A549 (cell line): ENCODE measurements at regions not wholly inside any gene's neighbourhood (a gene's known extent, or its start where the extent isn't known, plus 50 kb on each side); places are given as distances from the start of the nearest gene placed in this dataset.

Experiments
- ATAC-seq, 2 experiments: fragments of 200-7000 bp in 1 of 2; fragments of >200 bp in 1 of 2; cut with Nextera tagmentation in 1 of 2; cut with Tn5 transposase in 1 of 2; 3 replicates each; pipeline versions ENCODE4 v1.8.0 to v1.9.1; 2018 to 2020; ENCODE audit warnings: mild to moderate bottlenecking in 1 of 2, moderate library complexity in 1 of 2
- CTCF ChIA-PET: fragments of 300-600 bp; sonication (Branson Sonifier 250); formaldehyde crosslinking; extraction: SDS; loops from one replicate; lab custom pipeline; 2021; ENCODE audit warnings: antibody characterized with exemption, inconsistent platforms; lab: Yijun Ruan, JAX
- POLR2A ChIA-PET: fragments of 350-600 bp; formaldehyde crosslinking; extraction: SDS; loops from one replicate; lab custom pipeline; 2021; ENCODE audit warnings: antibody characterized with exemption, inconsistent platforms; lab: Yijun Ruan, JAX
- DNase-seq, 2 experiments: peaks; one replicate each; pipeline versions ENCODE4 v3.0.0 to v3.0.0-alpha.2; 2011 to 2016; ENCODE audit warnings: low read depth in 1 of 2, low spot score in 1 of 2
- FAIRE-seq: peaks from 2 replicates; lab custom pipeline; 2011; peaks lifted over from hg19 to GRCh38; lab: Jason Lieb, UNC
- H3K27ac ChIP-seq, 2 experiments: fragments of >200 bp; sonication (Bioruptor Twin); formaldehyde crosslinking; 3 replicates each; pipeline ENCODE4 v1.5.1; 2016 to 2017
- H3K4me1 ChIP-seq: fragments of >200 bp; sonication (Bioruptor Twin); formaldehyde crosslinking; 3 replicates; pipeline ENCODE4 v1.6.1; 2016
- H3K4me2 ChIP-seq: fragments of >200 bp; sonication (Bioruptor Twin); formaldehyde crosslinking; 3 replicates; pipeline ENCODE4 v1.6.1; 2016
- H3K4me3 ChIP-seq: fragments of >200 bp; sonication (Bioruptor Twin); formaldehyde crosslinking; 3 replicates; pipeline ENCODE4 v1.5.1; 2016
- H3K9me3 ChIP-seq: fragments of >200 bp; sonication (Bioruptor Twin); formaldehyde crosslinking; 3 replicates; pipeline ENCODE4 v1.6.1; 2016
- BHLHE40 ChIP-seq: IDR thresholded peaks from 2 replicates; pipeline ENCODE4 v1.6.1; 2012; ENCODE audit warnings: low read depth, low read length, inconsistent platforms
- CBX2 ChIP-seq: fragments of 200-600 bp; sonication (generic); IDR thresholded peaks from 2 replicates; pipeline ENCODE4 v1.6.1; 2016; ENCODE audit warnings: low read depth, mild to moderate bottlenecking, borderline replicate concordance
- CEBPB ChIP-seq, 2 experiments: fragments of >200 bp in 1 of 2; sonication (Bioruptor Twin) in 1 of 2; formaldehyde crosslinking in 1 of 2; IDR thresholded peaks; 2 replicates each; pipeline ENCODE4 v1.6.1; 2012 to 2016
- CHD2 ChIP-seq: fragments of 150-350 bp; IDR thresholded peaks from 2 replicates; pipeline ENCODE4 v1.6.1; 2014; ENCODE audit warnings: low read length; ENCODE audit not compliant: partially characterized antibody
- CHD4 ChIP-seq: fragments of 200-600 bp; sonication (generic); IDR thresholded peaks from 2 replicates; pipeline ENCODE4 v1.6.1; 2016; ENCODE audit warnings: antibody characterized with exemption, mild to moderate bottlenecking, borderline replicate concordance
- EHF ChIP-seq: fragments of 250-450 bp; sonication (Bioruptor Pico); IDR thresholded peaks from 2 replicates; pipeline ENCODE4 v1.5.0; 2020; ENCODE audit warnings: mild to moderate bottlenecking
- ESRRA ChIP-seq: fragments of 150-350 bp; IDR thresholded peaks from 2 replicates; pipeline ENCODE4 v1.6.1; 2014; ENCODE audit warnings: mild to moderate bottlenecking, low read length, borderline replicate concordance
- FOSL2 ChIP-seq, 2 experiments: fragments of 450-650 bp in 1 of 2; fragments of >200 bp in 1 of 2; sonication (Bioruptor Twin) in 1 of 2; formaldehyde crosslinking; IDR thresholded peaks; 2 replicates each; pipeline versions ENCODE4 v1.5.0 to v1.6.1; 2016 to 2020; ENCODE audit warnings: mild to moderate bottlenecking in 1 of 2, moderate library complexity in 1 of 2
- GATA3 ChIP-seq: IDR thresholded peaks from 2 replicates; pipeline ENCODE4 v1.6.1; 2012; ENCODE audit warnings: borderline replicate concordance
- HOXB5 ChIP-seq: fragments of 250-450 bp; sonication (Bioruptor Pico); IDR thresholded peaks from 2 replicates; pipeline ENCODE4 v1.5.0; 2020; ENCODE audit warnings: mild to moderate bottlenecking, moderate library complexity
- KDM5A ChIP-seq: fragments of 200-600 bp; sonication (generic); IDR thresholded peaks from 2 replicates; pipeline ENCODE4 v1.6.1; 2016; ENCODE audit warnings: antibody characterized with exemption, mild to moderate bottlenecking
- MAFK ChIP-seq: fragments of 450-650 bp; IDR thresholded peaks from 2 replicates; pipeline ENCODE4 v1.6.1; 2014; ENCODE audit not compliant: partially characterized antibody
- MYC ChIP-seq: IDR thresholded peaks from 2 replicates; pipeline ENCODE4 v1.6.1; 2012; ENCODE audit warnings: mild to moderate bottlenecking, inconsistent platforms, low read length, improper control_type of control experiment, borderline replicate concordance
- NR3C1 ChIP-seq: fragments of >200 bp; sonication (Bioruptor Twin); formaldehyde crosslinking; IDR thresholded peaks from 3 replicates; pipeline ENCODE4 v1.6.1; 2017
- RAD21 ChIP-seq, 2 experiments: fragments of >200 bp in 1 of 2; sonication (Bioruptor Twin) in 1 of 2; formaldehyde crosslinking in 1 of 2; IDR thresholded peaks in 1 of 2; conservative IDR thresholded peaks in 1 of 2; 2 replicates in 1 of 2; 3 replicates in 1 of 2; pipeline ENCODE4 v1.6.1; 2012 to 2018; ENCODE audit warnings: inconsistent platforms in 1 of 2
- RNF2 ChIP-seq: fragments of 200-600 bp; sonication (generic); IDR thresholded peaks from 2 replicates; pipeline ENCODE4 v1.6.1; 2016; ENCODE audit warnings: low read depth, mild to moderate bottlenecking, antibody characterized with exemption, moderate library complexity, borderline replicate concordance
- SMC3 ChIP-seq: fragments of >200 bp; sonication (Bioruptor Twin); formaldehyde crosslinking; IDR thresholded peaks from 3 replicates; pipeline ENCODE4 v1.6.1; 2018; ENCODE audit warnings: inconsistent platforms
- ZNF302 ChIP-seq: fragments of 250-450 bp; sonication (Bioruptor Pico); IDR thresholded peaks from 2 replicates; pipeline ENCODE4 v1.9.0; 2021; ENCODE audit warnings: inconsistent platforms, mild to moderate bottlenecking, moderate library complexity
- ZSCAN20 ChIP-seq: fragments of 250-450 bp; sonication (Bioruptor Pico); IDR thresholded peaks from 2 replicates; pipeline ENCODE4 v1.8.0; 2022; ENCODE audit warnings: mild to moderate bottlenecking, moderate library complexity
- WGBS: methylation state at CpG from one replicate; pipeline ENCODE4 v1.1.6; 2017; ENCODE audit errors: missing lambda C conversion rate; 5-methylcytosine and 5-hydroxymethylcytosine counted together
- TF ChIP-seq, protein P1 (sequence below): IDR thresholded peaks from 2 replicates; pipeline ENCODE4 v1.6.1; 2012; ENCODE audit warnings: low read depth, borderline replicate concordance
- TF ChIP-seq, protein P2 (sequence below): IDR thresholded peaks from 2 replicates; pipeline ENCODE4 v1.6.1; 2012
- TF ChIP-seq, protein P3 (sequence below): fragments of 250-450 bp; sonication (Bioruptor Pico); IDR thresholded peaks from 2 replicates; pipeline ENCODE4 v1.5.0; 2020; ENCODE audit warnings: low read depth, mild to moderate bottlenecking, moderate library complexity
- TF ChIP-seq, protein P4 (sequence below): fragments of 250-450 bp; sonication (Bioruptor Pico); IDR thresholded peaks from 2 replicates; pipeline ENCODE4 v1.5.0; 2021; ENCODE audit warnings: mild to moderate bottlenecking, moderate library complexity, borderline replicate concordance

DNA sequence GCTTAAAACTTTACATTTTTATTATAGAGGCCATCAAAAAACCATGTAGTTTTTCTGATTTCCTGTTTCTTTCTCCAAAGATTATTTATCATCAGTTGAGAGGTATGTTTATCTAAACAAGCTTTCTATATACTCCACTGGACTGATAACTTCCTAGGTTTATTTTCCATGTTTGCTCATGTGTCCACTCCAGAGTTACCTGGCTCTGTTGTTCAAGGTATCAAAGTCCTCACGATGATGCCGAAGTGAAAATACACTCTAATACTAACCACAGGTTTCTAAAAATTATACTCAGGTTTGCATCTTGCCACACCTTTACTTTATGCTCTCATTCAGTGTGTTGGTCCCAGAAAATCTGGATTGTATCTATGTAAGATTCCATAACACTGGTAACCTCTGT is 287.9 kb upstream of the GULP1 start:
- Histone ChIP-seq H3K9me3 (no peaks in the 10 kb centered on the region), H3K4me1 (no peaks in the 10 kb centered on the region), H3K4me2 (no peak overlapping the region), H3K4me3 (no peak overlapping the region), H3K27ac (no peak overlapping the region)
- TF ChIP-seq SMC3 (no peak), RAD21 (conservative IDR thresholded peaks at IDR 0.05 in 1 of 2, IDR thresholded peaks at IDR 0.05 in 1 of 2) (no peak), CEBPB (IDR thresholded peaks at IDR 0.05) (no peak), KDM5A (no peak), ESRRA (no peak), GATA3 (no peak), HOXB5 (CRISPR knock-in tag) (no peak), RNF2 (no peak), EHF (CRISPR knock-in tag) (no peak), MYC (no peak), BHLHE40 (no peak), FOSL2 (IDR thresholded peaks at IDR 0.05) (no peak), FOSL2 (CRISPR knock-in tag; IDR thresholded peaks at IDR 0.05) (no peak), MAFK (no peak), ZNF302 (CRISPR knock-in tag) (no peak), ZSCAN20 (no peak), CHD2 (no peak)
- TF ChIP-seq, protein P1, sequence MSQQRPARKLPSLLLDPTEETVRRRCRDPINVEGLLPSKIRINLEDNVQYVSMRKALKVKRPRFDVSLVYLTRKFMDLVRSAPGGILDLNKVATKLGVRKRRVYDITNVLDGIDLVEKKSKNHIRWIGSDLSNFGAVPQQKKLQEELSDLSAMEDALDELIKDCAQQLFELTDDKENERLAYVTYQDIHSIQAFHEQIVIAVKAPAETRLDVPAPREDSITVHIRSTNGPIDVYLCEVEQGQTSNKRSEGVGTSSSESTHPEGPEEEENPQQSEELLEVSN = no peak
- TF ChIP-seq, protein P2, sequence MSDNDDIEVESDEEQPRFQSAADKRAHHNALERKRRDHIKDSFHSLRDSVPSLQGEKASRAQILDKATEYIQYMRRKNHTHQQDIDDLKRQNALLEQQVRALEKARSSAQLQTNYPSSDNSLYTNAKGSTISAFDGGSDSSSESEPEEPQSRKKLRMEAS = no peak
- TF ChIP-seq, protein P3, sequence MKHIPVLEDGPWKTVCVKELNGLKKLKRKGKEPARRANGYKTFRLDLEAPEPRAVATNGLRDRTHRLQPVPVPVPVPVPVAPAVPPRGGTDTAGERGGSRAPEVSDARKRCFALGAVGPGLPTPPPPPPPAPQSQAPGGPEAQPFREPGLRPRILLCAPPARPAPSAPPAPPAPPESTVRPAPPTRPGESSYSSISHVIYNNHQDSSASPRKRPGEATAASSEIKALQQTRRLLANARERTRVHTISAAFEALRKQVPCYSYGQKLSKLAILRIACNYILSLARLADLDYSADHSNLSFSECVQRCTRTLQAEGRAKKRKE = no peak
- TF ChIP-seq, protein P4, sequence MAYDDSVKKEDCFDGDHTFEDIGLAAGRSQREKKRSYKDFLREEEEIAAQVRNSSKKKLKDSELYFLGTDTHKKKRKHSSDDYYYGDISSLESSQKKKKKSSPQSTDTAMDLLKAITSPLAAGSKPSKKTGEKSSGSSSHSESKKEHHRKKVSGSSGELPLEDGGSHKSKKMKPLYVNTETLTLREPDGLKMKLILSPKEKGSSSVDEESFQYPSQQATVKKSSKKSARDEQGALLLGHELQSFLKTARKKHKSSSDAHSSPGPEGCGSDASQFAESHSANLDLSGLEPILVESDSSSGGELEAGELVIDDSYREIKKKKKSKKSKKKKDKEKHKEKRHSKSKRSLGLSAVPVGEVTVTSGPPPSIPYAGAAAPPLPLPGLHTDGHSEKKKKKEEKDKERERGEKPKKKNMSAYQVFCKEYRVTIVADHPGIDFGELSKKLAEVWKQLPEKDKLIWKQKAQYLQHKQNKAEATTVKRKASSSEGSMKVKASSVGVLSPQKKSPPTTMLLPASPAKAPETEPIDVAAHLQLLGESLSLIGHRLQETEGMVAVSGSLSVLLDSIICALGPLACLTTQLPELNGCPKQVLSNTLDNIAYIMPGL (CRISPR knock-in tag) = no peak
- DNase-seq (no peak), FAIRE-seq (no peak), ATAC-seq (no peak)
- POLR2A ChIA-PET = no interaction called here
- CTCF ChIA-PET = interaction anchor here (1.2 kb wide), 1 partner anchor 348 kb away, joined by 3 read pairs; no protein-coding TSS in a partner anchor
- 18% methylated on average over 2 of the region's 2 CpGs for WGBS

DNA sequence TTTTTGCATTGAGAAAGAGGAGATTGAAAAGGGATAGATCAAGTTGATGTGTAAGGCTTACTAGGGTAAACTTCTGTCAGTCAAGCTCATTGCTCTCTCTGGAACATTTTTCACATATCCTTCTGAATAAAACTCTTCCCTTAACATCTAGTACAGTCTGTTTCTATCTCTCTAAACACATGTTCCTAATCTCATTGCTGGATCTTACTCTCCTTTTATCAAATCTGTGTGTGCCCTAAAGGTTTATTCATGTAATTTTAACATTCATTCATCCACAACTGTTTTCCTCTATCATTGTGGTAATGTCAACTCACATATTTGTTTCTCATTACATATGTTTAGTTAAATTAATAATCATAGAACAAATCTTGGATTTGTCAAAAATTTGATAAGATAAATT is 277.9 kb upstream of the GULP1 start:
- no peak for ATAC-seq
- TF ChIP-seq SMC3 = no peak
- TF ChIP-seq CBX2 = no peak
- no peak for TF ChIP-seq CHD4
- no peak for TF ChIP-seq NR3C1
- POLR2A ChIA-PET = no interaction called here
- no peak for FAIRE-seq
- Histone ChIP-seq H3K4me3 (no peak overlapping the region), H3K4me1 (no peaks in the 10 kb centered on the region), H3K9me3 (no peaks in the 10 kb centered on the region), H3K27ac (no peak overlapping the region), H3K4me2 (no peak overlapping the region)
- no peak for DNase-seq
- CTCF ChIA-PET = interaction anchor here (0.7 kb wide), 1 partner anchor 12 kb away, joined by 3 read pairs; no protein-coding TSS in a partner anchor
